GM18505 (cell line): ENCODE measurements at regions not wholly inside any gene's neighbourhood (a gene's known extent, or its start where the extent isn't known, plus 50 kb on each side); places are given as distances from the start of the nearest gene placed in this dataset.

Experiments used
- ATAC-seq: cut with Tn5 transposase; IDR thresholded peaks from one replicate; pipeline ENCODE4 v1.9.1; 2021; ENCODE audit not compliant: unreplicated experiment
- POLR2A ChIP-seq: IDR thresholded peaks from 4 replicates; pipeline ENCODE4 v1.6.1; 2011; ENCODE audit warnings: borderline replicate concordance; ENCODE audit not compliant: insufficient read depth, insufficient read length; ENCODE audit errors: extremely low read depth

DNA sequence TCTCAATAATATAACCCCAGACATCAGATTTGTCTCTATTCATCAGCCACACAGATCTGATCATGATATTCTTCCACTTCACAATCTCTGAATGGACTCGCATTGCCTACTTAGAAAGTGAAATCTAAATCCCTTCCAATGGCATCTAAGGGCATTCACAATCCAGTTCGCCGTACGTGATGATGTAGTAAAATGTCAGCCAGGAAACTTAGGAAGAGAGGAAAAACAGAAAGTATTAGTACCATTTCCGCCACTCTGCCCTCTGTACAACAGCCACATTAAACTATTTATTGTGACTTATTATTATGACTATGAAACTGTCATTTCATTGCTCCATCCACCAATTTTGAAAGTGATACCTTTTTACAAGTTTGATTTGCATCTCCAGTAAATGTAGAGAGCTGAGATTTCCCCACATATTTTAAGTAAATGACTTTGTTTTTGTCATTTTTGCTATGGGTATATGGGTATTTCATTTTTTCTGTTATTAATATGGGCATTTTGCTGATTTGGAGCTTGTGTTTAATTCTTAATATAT, 69.4 kb upstream of the SMIM36 start:
- TF ChIP-seq POLR2A, result no peak
- ATAC-seq, result peak; percentile 37

DNA sequence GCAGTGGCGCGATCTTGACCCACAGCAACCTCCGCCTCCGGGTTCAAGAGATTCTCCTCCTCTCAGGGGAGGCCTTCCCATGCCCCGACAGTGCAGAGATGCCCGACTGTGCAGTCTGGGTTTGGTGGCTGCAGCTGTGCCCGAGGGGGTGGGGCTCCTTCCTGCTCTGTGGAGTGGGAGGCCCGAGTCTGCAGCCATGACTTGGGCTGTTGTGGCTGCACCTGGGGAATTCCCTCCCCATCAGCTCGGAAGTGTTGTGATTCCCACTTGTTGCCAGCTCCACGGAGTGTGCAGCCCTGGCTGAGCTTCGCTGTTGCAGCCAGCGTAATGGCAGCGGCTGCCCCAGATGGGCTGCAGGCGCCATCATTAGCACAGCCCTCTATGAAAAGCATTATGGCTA, 66.4 kb upstream of the SMIM36 start:
- ATAC-seq, result peak; percentile 22
- no peak for TF ChIP-seq POLR2A

- ATAC-seq, result peak; percentile 90
- TF ChIP-seq POLR2A, result no peak
Measured at GRCh38 chr17:55576996-55577586, 65.8 kb upstream of the SMIM36 start.

- TF ChIP-seq POLR2A, result no peak
- ATAC-seq, result peak; percentile 30
Measured at GRCh38 chr17:55576237-55576995, 65.2 kb upstream of the SMIM36 start.

GRCh38 chr17:55575058-55575636, 63.9 kb upstream of the SMIM36 start:
- TF ChIP-seq POLR2A, result no peak
- no peak for ATAC-seq

GRCh38 chr17:55572599-55572998, 61.3 kb upstream of the SMIM36 start:
- no peak for ATAC-seq
- TF ChIP-seq POLR2A, result no peak

- ATAC-seq, result no peak
- TF ChIP-seq POLR2A, result no peak
Measured at GRCh38 chr17:55572139-55572538, 60.9 kb upstream of the SMIM36 start.

DNA sequence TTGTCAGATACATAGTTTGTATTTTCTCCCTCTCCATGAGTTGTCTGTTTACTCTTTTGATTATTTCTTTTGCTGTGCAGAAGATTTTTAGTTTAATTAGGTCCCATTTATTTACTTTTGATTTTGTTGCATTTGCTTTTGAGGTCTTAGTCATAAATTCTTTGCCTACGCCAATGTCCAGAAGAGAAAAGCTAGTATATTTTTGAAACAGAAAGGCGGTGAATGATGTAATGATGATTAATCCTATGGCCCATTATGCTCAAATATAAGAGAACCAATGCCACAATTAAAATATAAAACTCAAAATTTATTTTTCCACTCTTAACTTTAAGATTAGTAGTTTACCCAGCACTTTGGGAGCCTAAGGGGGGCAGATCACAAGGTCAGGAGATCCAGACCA, 59.8 kb upstream of the SMIM36 start:
- TF ChIP-seq POLR2A, result no peak
- no peak for ATAC-seq

- no peak for ATAC-seq
- no peak for TF ChIP-seq POLR2A
Measured at GRCh38 chr17:55570391-55570790, 59.1 kb upstream of the SMIM36 start.

- TF ChIP-seq POLR2A, result no peak
Measured at GRCh38 chr17:55567240-55568214, 56.3 kb upstream of the SMIM36 start.

GRCh38 chr17:55564081-55564480, 52.8 kb upstream of the SMIM36 start:
- ATAC-seq, result no peak
- TF ChIP-seq POLR2A, result no peak

More at GRCh38 chr17:55567240-55568214, 56.3 kb upstream of the SMIM36 start:
- no peak for ATAC-seq

DNA sequence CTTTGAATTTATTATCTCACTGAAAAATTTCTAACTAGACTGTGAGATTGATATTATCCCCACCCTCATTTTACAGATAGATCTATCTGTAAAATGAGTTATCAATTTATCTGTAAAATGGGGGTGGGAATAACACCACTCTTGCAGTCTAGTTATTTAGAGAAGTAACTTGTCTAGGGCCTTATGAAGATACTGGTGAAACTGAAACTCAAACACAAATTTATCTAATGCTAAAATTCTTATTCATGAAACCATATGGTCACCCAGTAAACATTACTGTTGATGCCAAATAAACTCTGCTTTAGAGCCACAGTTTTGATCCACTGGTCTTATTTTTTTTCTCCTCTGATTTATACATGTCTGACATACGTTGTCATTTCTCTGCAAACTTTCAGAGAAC, 52.1 kb upstream of the SMIM36 start:
- TF ChIP-seq POLR2A, result no peak
- no peak for ATAC-seq
